Left renal pelvis (tissue), 4 donors: ENCODE measurements at regions not wholly inside any gene's neighbourhood (a gene's known extent, or its start where the extent isn't known, plus 50 kb on each side); places are given as distances from the start of the nearest gene placed in this dataset.

Source experiments
- DNase-seq, 4 donors: peaks; one replicate each; pipeline ENCODE4 v3.0.0-alpha.2; 2013; ENCODE audit warnings: low read depth in 4 of 4, low spot score in 3 of 4

GRCh38 chr13:78239714-78240113 is 321.1 kb upstream of the EDNRB start:
- DNase-seq = no peak

GRCh38 chr13:78238911-78239310 is 320.3 kb upstream of the EDNRB start:
- DNase-seq = no peak

GRCh38 chr13:78228940-78229339 is 310.3 kb upstream of the EDNRB start:
- DNase-seq = no peak

- DNase-seq = no peak
These were observed 309.6 kb upstream of the EDNRB start for GRCh38 chr13:78228211-78228610.

- DNase-seq = no peak
These were observed 309.1 kb upstream of the EDNRB start for GRCh38 chr13:78227709-78228108.

GRCh38 chr13:78215458-78216108 is 297.0 kb upstream of the EDNRB start:
- DNase-seq = no peak

- no peak for DNase-seq
These were observed 282.8 kb upstream of the EDNRB start for GRCh38 chr13:78201411-78201810.

- DNase-seq = no peak
These were observed 280.2 kb upstream of the EDNRB start for GRCh38 chr13:78198821-78199220.

GRCh38 chr13:78198419-78198818 is 279.8 kb upstream of the EDNRB start:
- DNase-seq = no peak

GRCh38 chr13:78197231-78197630 is 278.6 kb upstream of the EDNRB start:
- no peak for DNase-seq

GRCh38 chr13:78194904-78195639 is 276.4 kb upstream of the EDNRB start:
- DNase-seq = no peak

- no peak for DNase-seq
These were observed 275.2 kb upstream of the EDNRB start for GRCh38 chr13:78193846-78194245.

- no peak for DNase-seq
These were observed 274.1 kb upstream of the EDNRB start for GRCh38 chr13:78192716-78193115.

- DNase-seq = no peak
These were observed 271.7 kb upstream of the EDNRB start for GRCh38 chr13:78190296-78190695.

- no peak for DNase-seq
These were observed 269.1 kb upstream of the EDNRB start for GRCh38 chr13:78187781-78188180.

- DNase-seq = no peak
These were observed 267.1 kb upstream of the EDNRB start for GRCh38 chr13:78185700-78186099.

- DNase-seq = no peak
These were observed 265.1 kb upstream of the EDNRB start for GRCh38 chr13:78183732-78184131.

GRCh38 chr13:78182813-78183212 is 264.2 kb upstream of the EDNRB start:
- no peak for DNase-seq

- DNase-seq = no peak
These were observed 258.7 kb upstream of the EDNRB start for GRCh38 chr13:78177306-78177705.

- no peak for DNase-seq
These were observed 258.2 kb upstream of the EDNRB start for GRCh38 chr13:78176880-78177279.

- DNase-seq = no peak
These were observed 250.8 kb upstream of the EDNRB start for GRCh38 chr13:78169386-78169785.

GRCh38 chr13:78168981-78169380 is 250.3 kb upstream of the EDNRB start:
- no peak for DNase-seq
